ENCODE measurements at regions not wholly inside any gene's neighbourhood (a gene's known extent, or its start where the extent isn't known, plus 50 kb on each side); places are given as distances from the start of the nearest gene placed in this dataset.

- Histone ChIP-seq H3K4me3 (replicated peaks; ENCODE audit: low read depth, low read length) (no peak overlapping the region), H3K36me3 (ENCODE audit: control insufficient read depth, insufficient read depth, low read length) (no peaks in the 10 kb centered on the region), H3K27me3 (replicated peaks; ENCODE audit: control insufficient read depth, insufficient read depth, low read length) (no peaks in the 10 kb centered on the region)
- no peak for TF ChIP-seq CTCF (IDR thresholded peaks at IDR 0.05; ENCODE audit: insufficient read depth, low read length, poor library complexity, severe bottlenecking)
- no peak for DNase-seq (ENCODE audit: extremely low read depth, insufficient read length)
Observed at GRCh38 chr5:98721231-98721928, 52.1 kb upstream of the RGMB start.

GRCh38 chr5:98722188-98722587 is 51.3 kb upstream of the RGMB start:
- Histone ChIP-seq H3K36me3 (ENCODE audit: control insufficient read depth, insufficient read depth, low read length) (no peaks in the 10 kb centered on the region), H3K27me3 (replicated peaks; ENCODE audit: control insufficient read depth, insufficient read depth, low read length) (no peaks in the 10 kb centered on the region), H3K4me3 (replicated peaks; ENCODE audit: low read depth, low read length) (no peak overlapping the region)
- no peak for DNase-seq (ENCODE audit: extremely low read depth, insufficient read length)
- TF ChIP-seq CTCF (IDR thresholded peaks at IDR 0.05; ENCODE audit: insufficient read depth, low read length, poor library complexity, severe bottlenecking), result no peak

- no peak overlapping the region for H3K4me3 ChIP-seq (replicated peaks; ENCODE audit: low read depth, low read length)
- TF ChIP-seq CTCF (IDR thresholded peaks at IDR 0.05; ENCODE audit: insufficient read depth, low read length, poor library complexity, severe bottlenecking), result no peak
- no peaks in the 10 kb centered on the region for H3K27me3 ChIP-seq (replicated peaks; ENCODE audit: control insufficient read depth, insufficient read depth, low read length)
- no peaks in the 10 kb centered on the region for H3K36me3 ChIP-seq (ENCODE audit: control insufficient read depth, insufficient read depth, low read length)
- DNase-seq (ENCODE audit: extremely low read depth, insufficient read length), result no peak
Observed at GRCh38 chr5:98723061-98723460, 50.4 kb upstream of the RGMB start.
